ENCODE measurements at regions not wholly inside any gene's neighbourhood (a gene's known extent, or its start where the extent isn't known, plus 50 kb on each side); places are given as distances from the start of the nearest gene placed in this dataset.

DNA sequence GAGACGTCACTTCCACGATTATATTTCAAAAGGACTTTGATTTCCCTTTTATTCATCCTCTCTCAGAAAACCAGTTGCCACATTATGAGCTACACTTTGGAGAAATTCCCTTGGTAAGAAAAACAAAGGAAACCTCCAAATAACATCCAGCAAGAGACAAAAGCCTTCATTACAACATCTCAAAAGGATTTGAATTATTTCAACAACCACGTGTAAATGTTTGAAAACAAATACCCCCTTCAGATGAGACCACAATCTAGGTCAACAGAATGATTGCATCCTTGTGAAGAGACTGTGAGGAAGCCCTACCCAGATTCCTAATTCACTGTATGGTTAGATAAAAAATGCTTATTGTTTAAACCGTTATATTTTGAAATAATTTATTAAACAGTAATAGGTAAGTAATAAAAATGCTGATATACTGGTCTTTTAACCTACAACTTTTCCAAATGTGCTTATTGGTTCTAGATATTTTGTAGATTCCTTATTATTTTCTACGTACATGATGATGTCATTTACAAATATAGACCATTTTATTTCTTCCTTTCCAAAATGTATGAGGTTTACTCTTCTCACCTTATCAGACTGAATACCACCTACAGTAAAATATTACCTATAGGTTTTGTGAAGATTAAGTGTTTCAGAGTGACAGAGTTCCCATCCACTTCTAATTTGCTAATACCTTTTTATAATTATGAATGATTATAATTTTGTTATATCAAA lies 922.7 kb upstream of the CHAC2 start:
- peaks cover 4% of the 10 kb centered on the region; the same call in 2 of the 3 replicates for H3K4me1 Mint-ChIP-seq
- Histone ChIP-seq H3K27me3 (ENCODE audit: insufficient read depth) (no peaks in the 10 kb centered on the region), H3K4me2 (no peak overlapping the region), H3K36me3 (ENCODE audit: insufficient read depth) (no peaks in the 10 kb centered on the region), H2AFZ (no peak overlapping the region), H3K4me3 (no peak overlapping the region), H3K79me2 (replicated peaks; ENCODE audit: insufficient read depth) (no peaks in the 10 kb centered on the region), H3K4me1 (ENCODE audit: insufficient read depth) (no peaks in the 10 kb centered on the region), H3K27ac (ENCODE audit: low read depth) (no peak overlapping the region), H4K20me1 (replicated peaks; ENCODE audit: insufficient read depth) (no peaks in the 10 kb centered on the region), H3K9me2 (ENCODE audit: insufficient read depth) (0 out of 2 replicates have a peak, but pooled peaks cover 3% of the 10 kb centered on the region), H3F3A (replicated peaks; ENCODE audit: low read depth) (no peaks in the 10 kb centered on the region)
- DNase-seq (ENCODE audit: low spot score) (peak; percentile 56), ATAC-seq (no peak)
- H3K4me3 Mint-ChIP-seq, result no peak overlapping the region
- H3K27me3 Mint-ChIP-seq (ENCODE audit: insufficient read depth, low read depth, poor library complexity), result peaks cover 2% of the 10 kb centered on the region
- no peak overlapping the region for H3K27ac Mint-ChIP-seq
- TF ChIP-seq CREB1 (CRISPR knock-in tag; IDR thresholded peaks at IDR 0.05; ENCODE audit: low read depth), result no peak
- TF ChIP-seq ZNF114 (CRISPR knock-in tag; IDR thresholded peaks at IDR 0.05), result no peak
- TF ChIP-seq, protein P1, sequence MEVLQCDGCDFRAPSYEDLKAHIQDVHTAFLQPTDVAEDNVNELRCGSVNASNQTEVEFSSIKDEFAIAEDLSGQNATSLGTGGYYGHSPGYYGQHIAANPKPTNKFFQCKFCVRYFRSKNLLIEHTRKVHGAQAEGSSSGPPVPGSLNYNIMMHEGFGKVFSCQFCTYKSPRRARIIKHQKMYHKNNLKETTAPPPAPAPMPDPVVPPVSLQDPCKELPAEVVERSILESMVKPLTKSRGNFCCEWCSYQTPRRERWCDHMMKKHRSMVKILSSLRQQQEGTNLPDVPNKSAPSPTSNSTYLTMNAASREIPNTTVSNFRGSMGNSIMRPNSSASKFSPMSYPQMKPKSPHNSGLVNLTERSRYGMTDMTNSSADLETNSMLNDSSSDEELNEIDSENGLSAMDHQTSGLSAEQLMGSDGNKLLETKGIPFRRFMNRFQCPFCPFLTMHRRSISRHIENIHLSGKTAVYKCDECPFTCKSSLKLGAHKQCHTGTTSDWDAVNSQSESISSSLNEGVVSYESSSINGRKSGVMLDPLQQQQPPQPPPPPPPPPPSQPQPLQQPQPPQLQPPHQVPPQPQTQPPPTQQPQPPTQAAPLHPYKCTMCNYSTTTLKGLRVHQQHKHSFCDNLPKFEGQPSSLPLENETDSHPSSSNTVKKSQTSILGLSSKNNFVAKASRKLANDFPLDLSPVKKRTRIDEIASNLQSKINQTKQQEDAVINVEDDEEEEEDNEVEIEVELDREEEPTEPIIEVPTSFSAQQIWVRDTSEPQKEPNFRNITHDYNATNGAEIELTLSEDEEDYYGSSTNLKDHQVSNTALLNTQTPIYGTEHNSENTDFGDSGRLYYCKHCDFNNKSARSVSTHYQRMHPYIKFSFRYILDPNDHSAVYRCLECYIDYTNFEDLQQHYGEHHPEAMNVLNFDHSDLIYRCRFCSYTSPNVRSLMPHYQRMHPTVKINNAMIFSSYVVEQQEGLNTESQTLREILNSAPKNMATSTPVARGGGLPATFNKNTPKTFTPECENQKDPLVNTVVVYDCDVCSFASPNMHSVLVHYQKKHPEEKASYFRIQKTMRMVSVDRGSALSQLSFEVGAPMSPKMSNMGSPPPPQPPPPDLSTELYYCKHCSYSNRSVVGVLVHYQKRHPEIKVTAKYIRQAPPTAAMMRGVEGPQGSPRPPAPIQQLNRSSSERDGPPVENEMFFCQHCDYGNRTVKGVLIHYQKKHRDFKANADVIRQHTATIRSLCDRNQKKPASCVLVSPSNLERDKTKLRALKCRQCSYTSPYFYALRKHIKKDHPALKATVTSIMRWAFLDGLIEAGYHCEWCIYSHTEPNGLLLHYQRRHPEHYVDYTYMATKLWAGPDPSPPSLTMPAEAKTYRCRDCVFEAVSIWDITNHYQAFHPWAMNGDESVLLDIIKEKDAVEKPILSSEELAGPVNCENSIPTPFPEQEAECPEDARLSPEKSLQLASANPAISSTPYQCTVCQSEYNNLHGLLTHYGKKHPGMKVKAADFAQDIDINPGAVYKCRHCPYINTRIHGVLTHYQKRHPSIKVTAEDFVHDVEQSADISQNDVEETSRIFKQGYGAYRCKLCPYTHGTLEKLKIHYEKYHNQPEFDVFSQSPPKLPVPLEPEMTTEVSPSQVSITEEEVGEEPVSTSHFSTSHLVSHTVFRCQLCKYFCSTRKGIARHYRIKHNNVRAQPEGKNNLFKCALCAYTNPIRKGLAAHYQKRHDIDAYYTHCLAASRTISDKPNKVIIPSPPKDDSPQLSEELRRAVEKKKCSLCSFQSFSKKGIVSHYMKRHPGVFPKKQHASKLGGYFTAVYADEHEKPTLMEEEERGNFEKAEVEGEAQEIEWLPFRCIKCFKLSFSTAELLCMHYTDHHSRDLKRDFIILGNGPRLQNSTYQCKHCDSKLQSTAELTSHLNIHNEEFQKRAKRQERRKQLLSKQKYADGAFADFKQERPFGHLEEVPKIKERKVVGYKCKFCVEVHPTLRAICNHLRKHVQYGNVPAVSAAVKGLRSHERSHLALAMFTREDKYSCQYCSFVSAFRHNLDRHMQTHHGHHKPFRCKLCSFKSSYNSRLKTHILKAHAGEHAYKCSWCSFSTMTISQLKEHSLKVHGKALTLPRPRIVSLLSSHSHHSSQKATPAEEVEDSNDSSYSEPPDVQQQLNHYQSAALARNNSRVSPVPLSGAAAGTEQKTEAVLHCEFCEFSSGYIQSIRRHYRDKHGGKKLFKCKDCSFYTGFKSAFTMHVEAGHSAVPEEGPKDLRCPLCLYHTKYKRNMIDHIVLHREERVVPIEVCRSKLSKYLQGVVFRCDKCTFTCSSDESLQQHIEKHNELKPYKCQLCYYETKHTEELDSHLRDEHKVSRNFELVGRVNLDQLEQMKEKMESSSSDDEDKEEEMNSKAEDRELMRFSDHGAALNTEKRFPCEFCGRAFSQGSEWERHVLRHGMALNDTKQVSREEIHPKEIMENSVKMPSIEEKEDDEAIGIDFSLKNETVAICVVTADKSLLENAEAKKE (CRISPR knock-in tag; IDR thresholded peaks at IDR 0.05), result no peak
- TF ChIP-seq JUNB (IDR thresholded peaks at IDR 0.05; ENCODE audit: unreplicated experiment), result no peak
- no peak for TF ChIP-seq STAT1 (IDR thresholded peaks at IDR 0.05; ENCODE audit: unreplicated experiment)
- no peak for TF ChIP-seq EZH2 (IDR thresholded peaks at IDR 0.05; ENCODE audit: low read depth, unreplicated experiment)
- TF ChIP-seq POLR2AphosphoS5 (IDR thresholded peaks at IDR 0.05; ENCODE audit: low read depth), result no peak
- TF ChIP-seq ZNF331 (CRISPR knock-in tag; IDR thresholded peaks at IDR 0.05; ENCODE audit: low read depth), result no peak
- H3K36me3 Mint-ChIP-seq (ENCODE audit: low read depth), result peaks cover 8% of the 10 kb centered on the region
- peaks cover 11% of the 10 kb centered on the region for H3K9me3 Mint-ChIP-seq

All from GM23338 (cell line).